ENCODE measurements at regions not wholly inside any gene's neighbourhood (a gene's known extent, or its start where the extent isn't known, plus 50 kb on each side); places are given as distances from the start of the nearest gene placed in this dataset.
"Not testable (repeated sequence)": the region's sequence is repeated elsewhere in the genome, so short reads cannot be mapped to it uniquely, and the experiment has no call there.

DNA sequence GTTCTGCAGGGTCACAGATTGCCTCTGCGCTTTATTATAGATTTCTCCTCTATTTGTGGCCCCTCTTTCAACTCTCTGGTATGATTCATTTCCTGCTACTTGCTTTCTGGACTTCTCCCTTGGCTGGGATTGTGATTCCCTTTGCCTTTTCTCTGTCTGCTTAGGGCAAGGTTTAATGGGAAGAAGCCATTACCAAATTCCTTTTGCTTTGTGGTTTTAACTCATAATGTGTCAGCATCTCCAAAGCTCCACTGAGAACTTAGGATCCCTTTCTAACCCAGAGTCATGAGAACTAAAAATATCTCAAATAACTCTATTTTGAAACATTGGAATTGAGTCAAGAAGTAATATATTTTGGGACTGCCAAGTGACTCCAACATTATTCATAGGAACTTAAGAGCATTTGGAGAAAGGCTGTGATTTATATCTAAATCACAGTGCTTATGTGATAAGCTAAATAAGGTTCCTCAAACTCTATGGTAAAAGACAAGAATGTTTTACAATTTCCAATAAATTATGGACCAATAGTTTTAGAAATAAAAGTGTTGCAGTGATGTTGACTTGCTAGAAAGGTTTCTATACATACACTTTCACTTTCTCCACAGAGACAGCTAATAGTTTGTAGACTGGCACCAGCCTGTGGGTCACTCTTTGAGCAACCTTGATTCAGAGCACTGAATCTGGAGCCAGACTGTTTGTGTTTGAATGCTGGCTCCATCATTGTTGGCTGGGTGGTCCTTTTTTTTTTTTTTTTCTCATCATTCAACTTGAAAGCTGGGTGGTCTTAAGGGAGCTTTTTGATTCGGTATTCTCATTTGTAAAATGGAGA lies 93.9 kb downstream of the DACT1 start:
- DNase-seq: no peak

DNA sequence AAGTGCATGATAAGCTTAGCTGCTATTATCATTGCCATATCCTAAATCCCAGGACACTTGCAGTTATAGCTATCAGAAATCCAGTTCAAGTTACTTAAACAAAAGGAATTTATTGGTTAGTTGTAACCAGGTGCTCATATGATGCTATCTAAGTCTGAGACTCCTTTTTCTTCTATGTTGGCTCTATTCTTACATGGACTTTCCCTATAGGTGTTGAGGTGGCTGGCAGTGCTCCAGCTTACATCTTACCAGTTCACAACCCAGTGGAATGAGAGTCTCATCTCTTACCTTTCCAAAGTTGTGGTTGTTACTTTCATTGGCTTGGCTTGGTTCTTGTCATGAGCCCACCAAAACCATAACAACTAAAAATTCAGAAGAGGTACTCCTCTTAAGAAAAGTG lies 94.6 kb downstream of the DACT1 start:
- peak; percentile 45 for DNase-seq

DNA sequence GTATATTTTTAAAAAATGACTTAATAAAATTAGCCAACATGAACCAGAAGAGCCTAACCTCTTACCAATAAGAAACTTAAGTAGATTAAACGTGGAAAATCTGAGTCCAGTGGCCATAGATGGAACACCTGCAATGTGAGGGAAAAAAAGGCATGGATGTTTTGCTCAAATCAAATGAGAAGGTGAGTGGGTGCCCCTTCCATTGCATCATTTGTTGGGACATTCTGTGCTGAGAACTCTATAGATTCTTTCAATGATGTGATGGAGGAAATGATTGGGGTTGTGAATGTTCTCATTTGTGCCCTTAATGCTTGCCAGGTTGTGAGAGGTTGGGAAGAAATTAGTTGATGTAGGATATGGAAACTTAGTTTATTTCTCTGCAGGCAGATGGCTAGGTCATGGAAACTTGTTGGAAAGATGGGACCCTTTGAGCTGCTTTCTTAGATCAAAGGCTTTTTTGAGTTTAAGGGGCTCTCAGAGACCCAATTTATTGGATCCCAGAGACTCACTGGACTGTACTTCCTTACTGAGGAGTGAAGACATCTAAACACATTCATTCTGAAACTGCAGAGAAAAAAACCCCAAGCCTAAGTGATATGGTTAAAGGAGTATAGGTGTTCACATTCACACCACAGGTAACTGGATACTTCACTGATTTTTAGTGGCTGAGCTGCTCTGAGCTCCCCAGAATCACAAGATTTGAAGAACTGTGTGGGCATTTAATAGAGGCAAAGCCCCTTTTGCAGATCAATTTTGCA lies 95.9 kb downstream of the DACT1 start:
- peak; percentile 41 for DNase-seq

DNA sequence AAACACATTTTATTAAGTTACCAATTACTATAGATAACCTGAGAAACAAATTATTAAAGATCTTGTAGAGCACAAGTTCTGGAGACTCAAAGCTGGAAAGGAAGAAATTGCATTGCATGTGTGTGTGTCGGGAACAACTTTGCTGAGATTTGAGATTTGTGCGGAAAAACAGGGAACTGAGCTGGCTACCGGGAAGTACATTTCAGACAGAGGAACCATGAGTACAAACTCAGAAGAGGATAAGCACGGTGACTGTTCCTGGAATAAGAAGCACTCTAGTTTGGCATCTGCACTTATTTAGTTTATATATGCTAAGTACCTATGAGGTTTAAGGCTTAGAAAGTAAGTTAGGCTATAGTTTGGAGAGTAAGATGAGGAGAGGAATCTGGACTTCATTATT lies 97.8 kb downstream of the DACT1 start:
- no peak for DNase-seq

DNA sequence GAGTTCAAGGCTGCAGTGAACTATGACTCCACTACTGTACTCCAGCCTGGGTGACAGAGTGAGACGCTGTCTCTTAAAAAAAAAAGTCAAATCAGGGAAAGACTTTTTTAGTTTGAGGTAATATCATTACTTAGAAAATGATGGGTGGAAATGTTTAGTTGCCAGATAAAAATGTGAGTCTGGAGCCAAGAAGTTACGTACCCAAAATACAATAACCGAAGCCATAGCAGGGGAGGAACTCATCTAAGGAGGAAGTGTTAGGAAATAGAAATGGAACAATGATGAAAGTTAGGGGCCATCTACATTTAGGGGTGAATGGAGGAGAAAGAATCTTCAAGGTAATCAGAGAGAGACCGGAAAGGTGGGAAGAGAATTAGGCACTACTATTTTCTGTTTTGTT lies 98.8 kb downstream of the DACT1 start:
- DNase-seq: no peak

DNA sequence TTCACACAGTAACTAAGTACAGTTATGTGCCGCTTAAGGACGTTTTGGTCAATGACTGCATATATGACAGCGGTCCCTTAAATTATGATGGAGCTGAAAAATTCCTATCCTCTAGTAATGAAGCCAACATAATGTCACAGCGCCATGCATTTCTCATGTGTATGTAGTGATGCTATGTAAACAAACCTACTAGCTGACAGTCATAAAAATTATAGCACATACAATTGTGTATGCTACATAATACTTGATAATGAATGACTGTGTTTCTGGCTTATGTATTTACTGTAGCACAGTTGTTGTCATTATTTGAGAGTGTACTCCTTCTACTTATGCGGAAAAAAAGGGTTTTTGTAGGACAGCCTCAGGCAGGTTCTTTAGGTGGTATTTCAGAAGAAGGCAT lies 99.7 kb downstream of the DACT1 start:
- DNase-seq: no peak

DNA sequence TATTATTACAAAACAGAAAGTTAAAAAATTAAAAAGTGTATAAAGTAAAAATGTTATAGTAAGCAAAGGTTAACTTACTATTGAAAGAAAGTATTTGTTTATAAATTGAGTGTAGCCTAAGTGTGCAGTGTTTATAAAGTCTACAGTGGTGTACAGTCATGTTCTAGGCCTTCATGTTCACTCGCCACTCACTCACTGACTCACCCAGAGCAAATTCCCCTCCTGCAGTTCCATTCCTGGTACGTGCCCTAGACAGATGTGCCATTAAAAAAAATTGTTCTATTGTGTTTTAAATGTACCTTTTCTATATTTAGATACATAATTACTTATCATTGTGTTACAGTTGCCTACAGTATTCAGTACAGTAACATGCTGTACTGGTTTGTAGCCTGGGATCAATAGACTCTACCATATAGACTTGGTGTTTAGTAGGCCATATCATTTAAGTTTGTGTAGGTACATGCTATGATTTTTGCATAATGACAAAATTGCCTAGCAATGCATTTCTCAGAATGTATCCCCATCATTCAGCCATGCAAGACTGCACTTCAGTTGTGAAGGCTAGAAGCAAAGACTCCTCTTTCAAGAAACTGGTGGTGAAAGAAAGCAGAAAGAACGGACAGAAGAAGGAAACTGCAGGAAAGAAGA lies 100.6 kb downstream of the DACT1 start:
- no peak for DNase-seq

DNA sequence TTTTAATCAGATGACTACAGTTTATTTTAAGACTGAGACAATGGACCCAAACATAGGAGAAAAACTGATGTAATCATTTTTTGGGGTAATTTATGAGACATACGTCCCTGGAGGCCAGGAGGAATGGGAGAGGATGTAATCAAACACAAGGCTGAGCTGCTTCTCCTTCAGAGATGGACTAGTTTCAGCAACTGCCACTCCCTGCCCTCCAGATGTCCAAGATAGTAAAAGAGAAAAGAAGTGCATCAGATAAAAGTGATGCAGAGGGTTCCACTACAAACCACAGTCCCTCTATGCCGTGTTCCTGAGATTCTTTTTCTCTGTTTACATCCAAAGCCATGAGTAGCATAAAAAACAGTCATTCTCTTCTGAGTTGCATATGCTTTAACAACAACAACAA lies 101.1 kb downstream of the DACT1 start:
- DNase-seq: no peak

DNA sequence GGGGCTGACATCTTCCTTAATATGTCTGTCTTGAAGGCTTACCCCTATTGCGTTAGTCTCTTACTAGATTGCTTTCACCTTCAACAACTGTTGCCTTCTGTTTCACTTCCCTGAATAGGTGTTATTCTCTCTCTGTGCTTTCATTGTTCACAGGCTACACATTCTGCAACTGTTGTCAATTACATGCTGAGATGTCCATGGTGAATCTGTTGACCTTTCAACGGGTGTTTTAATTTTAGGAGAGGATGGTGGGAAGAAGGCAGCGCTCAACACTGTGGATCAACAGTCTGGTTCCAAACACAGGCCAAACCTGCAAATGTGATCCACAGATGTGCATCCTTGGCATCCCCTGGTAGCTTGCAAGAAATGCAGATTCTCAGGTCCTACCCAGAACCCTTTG lies 101.9 kb downstream of the DACT1 start:
- DNase-seq: no peak

DNA sequence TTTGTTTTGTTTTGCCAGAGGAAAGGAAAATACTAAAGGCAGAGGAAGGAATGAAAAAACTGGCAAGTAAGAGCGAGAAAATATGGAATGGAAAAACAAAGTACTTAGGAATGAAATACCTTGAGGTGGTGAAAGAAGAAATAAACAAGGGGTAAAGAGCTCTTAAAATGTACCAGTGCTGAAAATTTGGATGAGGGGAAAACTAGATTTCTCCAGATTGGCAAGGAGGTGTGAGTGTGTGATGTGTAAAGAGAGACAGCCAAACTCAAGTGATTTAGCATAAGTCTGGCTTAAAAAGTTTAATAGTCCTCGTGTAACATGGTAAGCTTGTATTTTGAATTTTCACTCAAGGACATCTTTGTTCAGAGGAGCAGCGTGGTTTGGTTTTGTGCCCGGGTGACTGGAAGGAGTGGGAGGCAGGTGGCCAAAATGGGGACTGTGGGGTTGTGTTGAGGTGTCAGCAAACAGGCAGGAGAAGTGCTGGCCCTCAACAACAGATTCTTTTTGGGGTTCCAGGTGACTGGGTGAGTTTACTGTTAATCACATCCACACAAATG lies 102.7 kb downstream of the DACT1 start:
- no peak for DNase-seq

DNA sequence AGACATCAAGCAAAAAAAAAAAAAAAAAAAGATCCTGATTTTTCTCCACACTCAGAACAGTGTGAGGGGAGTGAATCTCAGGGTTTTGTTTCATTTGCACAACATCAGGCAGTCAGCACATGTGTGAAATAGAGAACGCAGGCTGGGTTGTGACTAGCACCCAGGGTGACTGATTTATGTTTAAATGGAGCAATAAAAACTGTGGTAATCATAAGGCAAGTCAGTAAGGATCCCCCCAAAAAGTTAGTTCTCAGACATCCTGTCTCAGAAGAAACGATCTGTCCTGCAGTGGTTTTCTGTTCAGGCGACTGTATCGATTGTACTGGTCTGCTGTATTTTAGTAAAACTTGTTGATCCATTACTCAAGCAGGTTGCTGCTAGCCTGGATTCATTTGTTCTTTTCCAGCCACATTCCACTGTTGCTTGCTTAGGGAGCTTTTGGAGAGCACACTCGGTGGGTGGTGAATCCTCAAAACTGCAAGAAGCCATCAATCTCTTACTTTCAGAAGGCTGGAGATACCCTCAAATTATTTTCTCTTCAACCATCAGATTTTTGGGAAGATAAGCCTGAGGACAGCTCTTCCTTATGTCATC lies 107.1 kb downstream of the DACT1 start:
- DNase-seq: no peak

DNA sequence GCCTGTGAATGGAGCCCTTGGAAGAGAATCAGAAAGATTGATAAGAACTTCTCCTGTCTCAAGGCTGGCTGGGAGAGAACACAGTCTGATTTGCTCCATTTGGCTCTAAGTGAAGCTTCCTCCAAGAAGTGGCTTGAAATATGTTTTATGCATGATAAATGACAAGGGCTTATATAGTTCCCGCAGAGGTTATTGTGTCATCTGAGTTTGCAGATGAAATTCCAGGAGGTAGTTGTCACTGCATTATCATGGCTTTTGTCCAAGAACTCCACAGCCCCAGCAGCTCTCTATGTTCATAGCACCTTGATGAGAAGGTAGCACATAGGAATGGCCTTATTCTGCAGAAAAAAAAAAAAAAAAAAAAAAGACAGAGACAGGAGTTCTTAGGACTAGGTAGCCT lies 108.5 kb downstream of the DACT1 start:
- DNase-seq: no peak

DNA sequence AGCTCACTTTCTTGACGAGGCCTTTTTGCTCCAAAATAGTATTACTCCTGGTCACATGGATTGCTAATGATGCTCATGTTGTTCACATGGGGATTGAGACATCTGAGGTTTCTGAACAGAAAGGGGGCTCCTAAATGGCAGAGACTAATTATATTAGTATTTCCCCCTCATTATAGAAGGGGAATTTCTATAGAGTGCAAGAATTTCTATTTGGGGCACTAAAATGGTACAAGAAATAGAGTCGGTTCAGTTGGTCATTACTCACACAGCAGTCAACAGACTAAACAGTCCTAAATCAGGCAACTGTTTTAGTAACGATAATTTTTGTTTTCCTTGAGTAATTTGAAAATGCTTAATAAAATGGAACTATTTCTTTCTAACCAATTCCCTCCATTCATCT lies 108.9 kb downstream of the DACT1 start:
- DNase-seq: no peak

DNA sequence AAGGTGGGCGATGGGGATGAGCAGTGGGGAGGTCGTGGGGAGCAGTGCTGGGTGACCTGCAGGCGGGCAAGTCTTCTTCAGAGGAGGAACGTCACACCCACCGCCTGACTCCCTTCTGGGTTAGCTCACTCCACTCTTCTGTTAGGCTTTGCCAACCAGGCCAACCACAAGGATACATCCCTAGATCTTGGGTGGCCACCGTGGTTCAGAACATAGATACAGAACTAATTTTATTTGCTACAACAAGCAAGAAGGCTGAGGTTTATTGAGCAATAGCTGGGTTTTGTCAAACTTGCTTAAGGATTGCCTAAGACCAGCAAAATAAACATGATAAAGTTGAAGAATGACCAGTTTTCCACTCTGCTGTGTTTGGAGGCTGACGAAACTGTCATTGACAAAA lies 109.4 kb downstream of the DACT1 start:
- no peak for DNase-seq

DNA sequence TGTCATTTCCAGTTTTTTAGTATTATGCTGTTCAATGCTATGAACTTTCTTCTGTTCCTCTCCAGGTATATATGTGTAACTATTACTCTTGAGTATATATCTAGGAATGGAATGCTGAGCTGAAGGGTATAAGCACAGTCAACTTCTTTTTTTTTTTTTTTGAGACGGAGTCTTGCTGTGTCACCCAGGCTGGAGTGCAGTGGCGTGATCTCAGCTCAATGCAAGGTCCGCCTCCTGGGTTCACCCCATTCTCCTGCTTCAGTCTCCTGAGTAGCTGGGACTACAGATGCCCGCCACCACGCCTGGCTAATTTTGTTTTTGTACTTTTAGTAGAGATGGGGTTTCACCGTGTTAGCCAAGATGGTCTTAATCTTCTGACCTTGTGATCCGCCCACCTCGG lies 110.5 kb downstream of the DACT1 start:
- DNase-seq: not testable (repeated sequence)

DNA sequence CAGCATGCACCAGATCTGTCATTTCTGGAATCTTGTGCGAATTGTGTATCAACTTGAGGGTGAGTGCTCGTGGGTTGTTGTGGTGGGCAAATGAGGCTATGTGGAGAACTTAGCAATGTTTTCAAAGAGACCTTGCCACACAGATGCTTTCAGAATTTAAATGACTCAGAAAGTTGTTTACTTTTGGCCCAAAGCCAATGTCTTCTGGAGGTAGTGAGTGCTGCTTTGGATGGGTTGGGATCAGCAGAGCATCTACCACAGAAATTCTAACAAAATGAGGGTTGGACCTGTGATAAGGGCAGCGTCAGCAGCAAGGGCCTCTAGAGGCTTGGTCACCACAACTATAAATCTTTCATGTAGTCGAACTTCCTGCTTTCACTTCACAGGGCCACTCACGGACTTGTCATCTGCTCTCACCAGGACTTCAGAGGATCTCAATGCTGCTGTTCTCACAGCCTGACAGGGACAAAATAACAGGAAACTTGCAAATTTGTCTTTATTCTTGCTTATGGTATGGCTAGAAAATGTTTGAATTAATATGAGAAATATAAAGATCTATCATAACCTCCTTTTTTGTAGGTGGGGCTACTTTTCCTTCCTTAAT lies 111.4 kb downstream of the DACT1 start:
- DNase-seq: peak; percentile 28

DNA sequence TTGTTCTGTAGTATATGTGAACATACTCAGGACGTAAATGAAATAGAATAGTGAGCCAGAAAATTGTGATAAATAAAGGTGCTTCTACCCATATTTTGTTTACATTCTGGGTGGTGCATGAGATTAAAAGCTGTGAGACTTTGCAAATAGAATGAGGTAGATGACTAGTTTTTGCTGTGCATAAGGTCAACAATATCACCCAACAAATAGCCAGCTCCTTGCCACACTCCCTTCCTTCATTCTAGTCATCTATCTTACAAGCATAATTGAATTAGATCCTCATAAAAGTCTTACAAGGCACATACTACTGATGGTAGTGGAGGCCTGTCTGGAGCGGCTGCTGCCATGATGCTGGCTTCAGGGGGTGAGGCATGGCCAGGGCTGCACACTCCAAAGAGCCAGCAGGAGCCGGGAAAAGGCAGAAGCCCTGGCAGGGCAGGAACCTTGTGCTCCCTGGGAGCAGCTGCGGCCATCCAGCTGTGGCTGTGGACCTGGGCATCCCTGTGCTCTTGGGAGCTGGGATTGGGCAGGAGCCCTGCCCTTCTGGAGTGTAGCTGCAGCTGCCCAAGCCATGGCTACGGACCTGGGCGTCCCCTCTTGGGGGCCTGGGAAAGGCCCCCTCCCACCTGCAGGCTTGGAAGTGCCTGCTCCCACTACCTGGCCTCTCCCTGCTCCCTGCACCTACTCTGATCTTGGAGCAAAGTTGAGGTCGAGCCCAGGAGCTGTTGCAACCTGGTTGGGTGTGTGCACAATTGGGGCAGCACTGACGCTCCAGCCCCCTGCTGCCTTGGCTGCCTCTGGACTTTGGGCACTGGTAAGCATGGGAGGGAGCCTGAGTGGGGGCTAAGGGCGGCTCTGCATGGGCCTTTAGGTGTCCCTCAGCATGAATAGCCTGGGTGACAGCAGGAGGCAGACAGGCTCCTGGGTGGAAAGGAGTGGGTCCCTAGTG lies 112.8 kb downstream of the DACT1 start:
- no peak for DNase-seq

DNA sequence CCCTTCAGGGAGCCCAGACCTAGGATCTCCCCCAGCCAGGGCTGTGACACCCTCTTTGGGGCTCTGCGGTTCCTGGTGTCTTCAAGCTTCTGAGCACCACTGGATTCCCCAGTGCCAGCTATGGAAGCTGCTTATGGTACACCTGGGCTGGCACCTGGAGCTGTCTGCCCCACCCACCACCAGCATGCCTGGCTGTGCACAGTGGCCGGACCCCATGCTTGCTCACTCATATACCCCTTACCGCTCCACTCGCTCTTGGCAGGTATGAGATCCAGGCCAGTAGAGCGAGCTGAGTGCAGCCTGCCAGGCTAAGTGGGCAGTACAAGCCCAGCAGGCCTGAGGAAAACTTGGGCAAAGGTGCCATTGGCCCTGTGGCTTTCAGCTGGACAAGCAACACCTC lies 114.0 kb downstream of the DACT1 start:
- DNase-seq: no peak

DNA sequence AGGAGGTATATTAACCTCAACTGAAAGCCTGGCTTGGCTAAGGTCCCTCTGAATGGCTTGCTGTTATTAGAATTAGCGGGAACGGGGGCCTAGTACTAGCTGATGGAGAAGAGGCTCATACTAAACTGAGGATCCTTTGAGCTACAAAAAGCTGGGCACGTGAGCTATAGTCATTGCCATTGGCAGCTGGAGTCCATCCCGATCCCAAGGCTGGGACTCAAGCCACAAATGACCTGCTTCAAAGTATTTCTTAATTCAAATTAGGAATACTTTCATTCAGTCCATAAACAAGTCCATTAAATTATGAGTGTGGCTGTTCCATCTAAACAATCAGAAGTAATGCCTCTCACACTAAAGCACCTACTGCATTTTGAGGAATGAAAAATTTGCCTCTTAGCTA lies 114.5 kb downstream of the DACT1 start:
- DNase-seq: no peak

DNA sequence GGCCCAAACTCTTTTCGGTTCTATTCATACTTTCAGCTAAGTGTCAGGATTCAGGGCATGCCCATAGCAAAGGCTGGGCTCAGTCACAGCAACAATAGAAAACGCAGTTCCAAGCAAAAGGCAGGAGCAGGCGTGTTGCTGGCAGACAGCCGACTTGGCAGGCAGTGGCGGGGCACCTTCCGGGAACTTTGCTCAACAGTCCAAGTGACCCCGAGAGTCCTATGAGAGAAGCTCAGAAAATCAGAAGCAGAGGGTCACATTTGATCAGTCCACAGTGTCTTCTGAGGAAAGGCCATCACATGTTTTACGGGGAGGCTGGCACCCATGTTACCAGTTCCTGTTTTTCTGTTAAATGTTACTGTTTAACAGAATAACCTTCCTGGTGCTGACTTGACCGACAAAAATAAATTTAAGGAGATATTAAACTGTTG lies 115.0 kb downstream of the DACT1 start:
- DNase-seq: no peak

Measured in stimulated activated CD4-positive, alpha-beta T cell treated with anti-CD3 and anti-CD28 coated beads, Interleukin-15, amount 100 ng/mL, for 24 hours (primary cell).